Nephron progenitor cell (in vitro differentiated cells): ENCODE measurements at regions not wholly inside any gene's neighbourhood (a gene's known extent, or its start where the extent isn't known, plus 50 kb on each side); places are given as distances from the start of the nearest gene placed in this dataset.

Source experiments
- DNase-seq: peaks from one replicate; pipeline ENCODE4 v3.0.0; 2021
- H3K27ac Mint-ChIP-seq: 2 replicates; pipeline ENCODE4 v1.8.0; 2021; ENCODE audit warnings: mild to moderate bottlenecking, moderate library complexity, mixed read lengths
- H3K27me3 Mint-ChIP-seq: 2 replicates; pipeline ENCODE4 v1.8.0; 2021; ENCODE audit warnings: mild to moderate bottlenecking, low read depth, mixed read lengths; ENCODE audit not compliant: poor library complexity
- H3K36me3 Mint-ChIP-seq: 2 replicates; pipeline ENCODE4 v1.8.0; 2021; ENCODE audit warnings: low read depth, mixed read lengths
- H3K4me1 Mint-ChIP-seq: 2 replicates; pipeline ENCODE4 v1.8.0; 2021; ENCODE audit warnings: mixed read lengths
- H3K4me3 Mint-ChIP-seq: 2 replicates; pipeline ENCODE4 v1.8.0; 2021; ENCODE audit warnings: mild to moderate bottlenecking, moderate library complexity, mixed read lengths
- H3K9me3 Mint-ChIP-seq: 2 replicates; pipeline ENCODE4 v1.8.0; 2021; ENCODE audit warnings: mild to moderate bottlenecking, moderate library complexity, mixed read lengths
- CTCF ChIP-seq: fragments of 200-600 bp; sonication (generic); IDR thresholded peaks from 2 replicates; pipeline ENCODE4 v1.5.0; 2021; ENCODE audit warnings: antibody characterized with exemption

GRCh38 chr4:125944966-125945365, 630.2 kb downstream of the FAT4 start:
- H3K36me3 Mint-ChIP-seq = no peaks in the 10 kb centered on the region
- no peak for TF ChIP-seq CTCF
- H3K4me3 Mint-ChIP-seq = no peak overlapping the region
- no peaks in the 10 kb centered on the region for H3K4me1 Mint-ChIP-seq
- DNase-seq = no peak
- no peaks in the 10 kb centered on the region for H3K9me3 Mint-ChIP-seq
- H3K27me3 Mint-ChIP-seq = no peaks in the 10 kb centered on the region
- no peak overlapping the region for H3K27ac Mint-ChIP-seq

- Mint-ChIP-seq H3K4me1 (no peaks in the 10 kb centered on the region), H3K4me3 (no peak overlapping the region), H3K9me3 (no peaks in the 10 kb centered on the region), H3K27ac (no peak overlapping the region), H3K36me3 (no peaks in the 10 kb centered on the region), H3K27me3 (no peaks in the 10 kb centered on the region)
- no peak for DNase-seq
- TF ChIP-seq CTCF = no peak
Measured at GRCh38 chr4:125948021-125948420, 633.3 kb downstream of the FAT4 start.

- no peak for TF ChIP-seq CTCF
- Mint-ChIP-seq H3K27ac (no peak overlapping the region), H3K4me3 (no peak overlapping the region), H3K9me3 (no peaks in the 10 kb centered on the region), H3K27me3 (no peaks in the 10 kb centered on the region), H3K36me3 (no peaks in the 10 kb centered on the region), H3K4me1 (no peaks in the 10 kb centered on the region)
- DNase-seq = no peak
Measured at GRCh38 chr4:125951261-125951887, 636.6 kb downstream of the FAT4 start.

GRCh38 chr4:125952631-125953030, 637.9 kb downstream of the FAT4 start:
- H3K27me3 Mint-ChIP-seq = no peaks in the 10 kb centered on the region
- H3K4me1 Mint-ChIP-seq = no peaks in the 10 kb centered on the region
- no peaks in the 10 kb centered on the region for H3K36me3 Mint-ChIP-seq
- no peak for TF ChIP-seq CTCF
- no peaks in the 10 kb centered on the region for H3K9me3 Mint-ChIP-seq
- DNase-seq = no peak
- no peak overlapping the region for H3K4me3 Mint-ChIP-seq
- no peak overlapping the region for H3K27ac Mint-ChIP-seq

- Mint-ChIP-seq H3K27ac (no peak overlapping the region), H3K36me3 (no peaks in the 10 kb centered on the region), H3K27me3 (no peaks in the 10 kb centered on the region), H3K4me1 (no peaks in the 10 kb centered on the region), H3K9me3 (no peaks in the 10 kb centered on the region), H3K4me3 (no peak overlapping the region)
- TF ChIP-seq CTCF = no peak
- DNase-seq = no peak
Measured at GRCh38 chr4:125956276-125956675, 641.5 kb downstream of the FAT4 start.

GRCh38 chr4:125958519-125958918, 643.8 kb downstream of the FAT4 start:
- H3K36me3 Mint-ChIP-seq = no peaks in the 10 kb centered on the region
- no peak overlapping the region for H3K4me3 Mint-ChIP-seq
- no peaks in the 10 kb centered on the region for H3K9me3 Mint-ChIP-seq
- no peaks in the 10 kb centered on the region for H3K4me1 Mint-ChIP-seq
- peaks cover 3% of the 10 kb centered on the region for H3K27me3 Mint-ChIP-seq
- no peak for DNase-seq
- H3K27ac Mint-ChIP-seq = no peak overlapping the region
- no peak for TF ChIP-seq CTCF
